HCT116 (cell line): ENCODE measurements at regions not wholly inside any gene's neighbourhood (a gene's known extent, or its start where the extent isn't known, plus 50 kb on each side); places are given as distances from the start of the nearest gene placed in this dataset.

Experiments used
- ATF3 ChIP-seq: IDR thresholded peaks from 2 replicates; pipeline ENCODE4 v1.6.1; 2012
- CEBPB ChIP-seq: IDR thresholded peaks from 2 replicates; pipeline ENCODE4 v1.6.1; 2012; ENCODE audit warnings: low read depth
- MAX ChIP-seq: IDR thresholded peaks from 2 replicates; pipeline ENCODE4 v1.6.1; 2012
- POLR2AphosphoS5 ChIP-seq: IDR thresholded peaks from 2 replicates; pipeline ENCODE4 v1.6.1; 2011; ENCODE audit warnings: mild to moderate bottlenecking, low read depth, low read length, moderate library complexity
- YY1 ChIP-seq: IDR thresholded peaks from 2 replicates; pipeline ENCODE4 v1.6.1; 2011; ENCODE audit warnings: low read length, low read depth, moderate library complexity, mild to moderate bottlenecking; ENCODE audit not compliant: insufficient replicate concordance; ENCODE audit errors: extremely low read depth
- ZBTB33 ChIP-seq: IDR thresholded peaks from 2 replicates; pipeline ENCODE4 v1.6.1; 2011; ENCODE audit warnings: mild to moderate bottlenecking, low read length, moderate library complexity; ENCODE audit not compliant: insufficient replicate concordance; ENCODE audit errors: extremely low read depth
- TF ChIP-seq, protein P1 (sequence below), 3 experiments: fragments of 200-600 bp in 1 of 3; sonication (generic) in 1 of 3; IDR thresholded peaks in 2 of 3; conservative IDR thresholded peaks in 1 of 3; 2 replicates each; pipeline ENCODE4 v1.5.1; 2012 to 2017; ENCODE audit warnings: low read depth in 2 of 3, low read length in 2 of 3, antibody characterized with exemption in 1 of 3, borderline replicate concordance in 1 of 3, control low read depth in 1 of 3, mild to moderate bottlenecking in 1 of 3, mixed read lengths in 1 of 3, mixed run types in 1 of 3, moderate library complexity in 1 of 3; ENCODE audit not compliant: insufficient read depth in 1 of 3

DNA sequence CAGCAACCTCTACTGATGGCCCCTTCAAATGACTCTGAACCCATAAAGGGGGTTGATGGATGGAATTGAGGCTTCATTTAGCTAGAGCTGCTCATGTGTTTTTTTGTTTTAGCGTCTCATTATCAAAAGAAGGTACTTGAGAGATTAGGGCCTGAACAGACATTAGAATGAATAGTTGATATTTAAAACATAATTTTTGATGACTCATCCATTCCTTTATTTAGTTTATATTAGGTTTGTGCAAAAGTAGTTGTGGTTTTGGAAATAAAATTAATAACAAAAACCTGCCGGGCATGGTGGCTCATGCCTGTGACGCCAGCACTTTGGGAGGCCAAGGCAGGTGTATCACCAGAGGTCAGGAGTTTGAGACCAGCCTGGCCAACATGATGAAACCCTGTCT, 485.9 kb downstream of the PSAT1 start:
- TF ChIP-seq ATF3 = no peak
- no peak for TF ChIP-seq POLR2AphosphoS5
- TF ChIP-seq, protein P1, sequence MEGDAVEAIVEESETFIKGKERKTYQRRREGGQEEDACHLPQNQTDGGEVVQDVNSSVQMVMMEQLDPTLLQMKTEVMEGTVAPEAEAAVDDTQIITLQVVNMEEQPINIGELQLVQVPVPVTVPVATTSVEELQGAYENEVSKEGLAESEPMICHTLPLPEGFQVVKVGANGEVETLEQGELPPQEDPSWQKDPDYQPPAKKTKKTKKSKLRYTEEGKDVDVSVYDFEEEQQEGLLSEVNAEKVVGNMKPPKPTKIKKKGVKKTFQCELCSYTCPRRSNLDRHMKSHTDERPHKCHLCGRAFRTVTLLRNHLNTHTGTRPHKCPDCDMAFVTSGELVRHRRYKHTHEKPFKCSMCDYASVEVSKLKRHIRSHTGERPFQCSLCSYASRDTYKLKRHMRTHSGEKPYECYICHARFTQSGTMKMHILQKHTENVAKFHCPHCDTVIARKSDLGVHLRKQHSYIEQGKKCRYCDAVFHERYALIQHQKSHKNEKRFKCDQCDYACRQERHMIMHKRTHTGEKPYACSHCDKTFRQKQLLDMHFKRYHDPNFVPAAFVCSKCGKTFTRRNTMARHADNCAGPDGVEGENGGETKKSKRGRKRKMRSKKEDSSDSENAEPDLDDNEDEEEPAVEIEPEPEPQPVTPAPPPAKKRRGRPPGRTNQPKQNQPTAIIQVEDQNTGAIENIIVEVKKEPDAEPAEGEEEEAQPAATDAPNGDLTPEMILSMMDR (IDR thresholded peaks at IDR 0.05 in 2 of 3, conservative IDR thresholded peaks at IDR 0.05 in 1 of 3; ENCODE audit: borderline replicate concordance in 1 of 3, insufficient read depth in 1 of 3, low read depth in 2 of 3, low read length in 2 of 3) = no peak
- TF ChIP-seq ZBTB33 = no peak
- TF ChIP-seq YY1 = no peak
- no peak for TF ChIP-seq CEBPB
- TF ChIP-seq MAX = no peak
